C4-2B (cell line): ENCODE measurements at regions not wholly inside any gene's neighbourhood (a gene's known extent, or its start where the extent isn't known, plus 50 kb on each side); places are given as distances from the start of the nearest gene placed in this dataset.

Source experiments
- CTCF ChIP-seq: fragments of 450-650 bp; conservative IDR thresholded peaks from 2 replicates; pipeline ENCODE4 v1.5.1; 2017; ENCODE audit warnings: mild to moderate bottlenecking
- ZFX ChIP-seq: fragments of 450-650 bp; IDR thresholded peaks from 2 replicates; pipeline ENCODE4 v1.6.1; 2017

GRCh38 chr2:352696-353095 is 64.8 kb upstream of the ALKAL2 start:
- TF ChIP-seq CTCF (no peak), ZFX (no peak)
